DMS79 treated with DMSO at 0.1 percent for 48 hours (cell line): ENCODE measurements at regions not wholly inside any gene's neighbourhood (a gene's known extent, or its start where the extent isn't known, plus 50 kb on each side); places are given as distances from the start of the nearest gene placed in this dataset.

Source experiments
- DNase-seq: peaks from one replicate; lab custom pipeline; 2025; lab: John Stamatoyannopoulos, UW

- DNase-seq: no peak
These were observed 147.3 kb upstream of the HMHB1 start for GRCh38 chr5:143664623-143665022.

DNA sequence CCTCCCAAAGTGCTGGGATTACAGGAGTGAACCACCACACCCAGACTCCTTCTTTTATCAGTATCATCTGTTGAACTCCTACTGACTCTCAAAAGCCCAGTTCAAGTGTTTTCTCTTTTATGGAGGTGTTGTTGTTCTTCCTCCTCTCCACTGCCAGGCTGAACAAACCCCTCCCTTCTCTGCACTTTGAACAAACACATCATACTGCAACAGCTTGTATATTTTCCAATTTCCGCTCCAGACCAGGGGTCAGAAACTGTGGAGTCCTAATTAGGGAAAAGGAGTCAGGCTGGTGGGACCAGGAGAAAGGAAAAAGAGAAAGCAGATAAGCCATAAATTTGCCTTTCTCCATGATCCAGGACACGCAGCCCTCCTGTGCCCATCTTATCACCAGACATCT, 148.1 kb upstream of the HMHB1 start:
- DNase-seq: no peak

DNA sequence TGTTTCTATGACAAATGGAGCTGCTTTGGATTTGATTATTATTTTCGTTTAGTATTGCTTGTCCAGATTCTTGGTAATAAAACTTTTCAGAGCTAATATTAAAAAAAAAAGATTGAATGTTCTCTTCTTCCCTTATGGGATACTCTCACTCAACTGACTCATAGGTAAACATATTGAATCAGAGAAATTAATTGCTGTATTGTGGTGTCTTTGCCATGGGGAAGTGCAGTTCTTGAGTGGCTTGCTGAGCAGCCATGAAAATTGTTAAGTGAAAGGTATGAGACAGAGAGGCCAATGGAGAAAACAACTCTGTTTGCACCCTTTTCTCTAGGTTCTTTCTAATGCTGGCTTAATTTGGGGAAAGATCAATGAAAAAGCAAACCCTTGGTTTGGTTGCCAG, 149.9 kb upstream of the HMHB1 start:
- no peak for DNase-seq

DNA sequence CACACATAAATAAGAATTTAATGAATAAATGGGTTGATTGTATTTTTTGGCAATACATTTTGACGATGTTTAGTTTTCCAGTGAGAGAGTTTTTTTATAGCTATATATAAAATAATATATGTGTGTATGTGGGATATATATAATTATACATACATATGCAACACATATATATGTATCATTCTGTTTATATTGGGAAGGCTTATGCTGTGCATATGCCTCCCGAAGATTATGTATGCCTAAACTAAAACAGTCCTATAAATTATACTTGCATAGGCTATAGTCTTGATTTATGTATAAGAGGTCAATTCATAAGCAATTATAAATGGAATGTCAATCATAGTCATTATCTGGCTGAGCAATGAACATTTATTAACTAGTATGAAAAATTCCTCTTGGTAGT, 151.3 kb upstream of the HMHB1 start:
- no peak for DNase-seq

DNA sequence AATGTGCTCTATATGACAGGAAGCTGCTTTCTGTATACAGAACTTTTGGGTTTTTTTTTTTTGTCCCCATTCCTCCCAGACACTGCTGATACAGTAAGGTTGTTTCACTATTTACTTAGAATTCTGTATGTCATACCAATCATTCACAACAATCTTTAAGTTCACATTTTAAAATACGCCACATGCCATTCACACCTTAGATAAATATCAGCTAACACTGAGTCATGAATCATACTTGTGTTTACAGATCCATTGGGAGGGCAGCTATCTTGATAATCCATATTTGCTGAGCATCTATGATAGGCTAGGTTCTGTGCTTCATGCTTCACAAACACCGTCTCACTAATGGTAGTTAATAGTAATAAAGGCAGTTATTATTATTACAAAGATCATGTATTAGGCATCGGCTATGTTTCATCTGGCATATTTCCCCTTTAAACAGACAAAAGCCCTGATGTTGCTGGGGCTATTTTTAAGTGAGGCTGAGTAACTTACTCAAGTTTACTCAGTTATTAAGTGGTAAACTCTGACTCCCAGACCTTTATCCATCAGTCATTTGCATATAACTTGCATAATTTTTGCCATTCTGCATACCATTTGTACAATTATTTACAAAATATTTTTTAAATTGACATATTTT, 152.2 kb upstream of the HMHB1 start:
- DNase-seq: no peak

GRCh38 chr5:143658956-143659355, 153.0 kb upstream of the HMHB1 start:
- no peak for DNase-seq

DNA sequence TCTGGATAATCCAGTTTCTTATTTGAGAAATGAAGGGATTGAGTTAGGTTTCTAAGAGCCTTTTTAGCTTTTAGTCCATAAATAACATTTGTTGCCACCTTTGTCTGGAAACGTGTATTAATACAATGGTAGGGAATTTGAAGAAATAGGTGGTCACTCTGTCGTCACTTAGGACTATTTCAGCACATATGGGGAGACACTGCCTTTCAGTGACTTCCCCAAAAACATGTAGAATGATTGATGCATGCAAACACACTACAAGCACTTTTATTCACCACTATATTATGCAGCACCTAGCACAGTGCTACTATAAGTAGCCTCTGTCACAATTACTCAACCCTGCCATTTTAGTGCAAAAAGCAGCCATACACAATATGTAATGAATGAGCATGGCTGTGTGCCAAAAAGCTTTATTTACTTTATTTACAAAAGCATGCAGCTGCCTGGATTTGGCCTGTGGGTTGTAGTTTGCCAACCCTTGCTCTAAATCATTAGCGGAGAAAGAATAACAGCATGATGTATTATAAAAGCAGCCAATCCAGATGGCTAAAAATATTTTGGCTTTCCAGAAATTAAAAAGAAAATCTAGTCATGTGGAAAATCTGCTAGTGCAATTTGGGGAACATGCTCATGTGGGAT, 154.2 kb upstream of the HMHB1 start:
- peak; percentile 76 for DNase-seq

DNA sequence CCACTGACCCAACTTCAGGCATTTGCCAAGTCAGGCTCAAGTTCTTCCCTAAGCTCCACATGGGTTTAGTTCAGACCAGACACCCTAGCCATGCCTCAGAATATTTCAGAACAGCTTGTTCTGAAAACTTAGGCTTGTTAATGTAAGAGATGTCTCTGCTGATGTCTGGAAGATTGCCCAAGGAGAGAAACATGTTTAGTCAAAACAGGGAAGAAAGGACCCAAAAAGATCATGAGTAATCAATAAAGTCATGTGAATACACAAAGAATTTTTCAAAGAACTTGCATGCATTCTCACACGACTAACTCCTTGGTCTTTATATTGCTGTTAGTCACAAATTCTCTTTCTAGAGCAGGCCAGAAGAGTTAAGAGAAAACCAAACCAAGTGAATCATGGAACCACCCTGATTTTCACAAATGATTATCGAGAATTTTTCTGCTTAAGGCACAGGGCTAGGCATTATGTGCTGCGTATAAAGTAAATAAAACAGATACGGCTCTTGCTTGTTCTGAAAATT, 158.1 kb upstream of the HMHB1 start:
- DNase-seq: no peak

DNA sequence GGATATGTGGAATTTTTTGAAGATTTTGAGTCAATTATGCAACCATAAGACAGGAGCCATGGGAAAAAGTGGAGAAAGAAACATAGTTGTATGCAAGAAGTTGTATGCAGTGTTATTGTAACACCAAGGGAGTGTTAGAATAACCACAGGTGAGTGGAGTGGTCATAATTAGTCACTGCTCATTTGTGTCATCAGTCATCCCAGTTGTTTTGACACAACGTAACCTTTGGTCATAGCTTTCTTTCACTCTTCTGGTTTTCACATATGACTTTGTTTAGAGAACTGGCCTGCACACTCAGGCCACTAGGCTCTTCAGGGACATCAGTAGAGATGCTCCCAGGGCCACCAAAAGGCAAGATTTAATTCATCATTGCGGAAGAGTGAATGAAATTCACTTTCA, 158.7 kb upstream of the HMHB1 start:
- no peak for DNase-seq

GRCh38 chr5:143652108-143652700, 159.8 kb upstream of the HMHB1 start:
- DNase-seq: peak; percentile 13

GRCh38 chr5:143649937-143650621, 161.9 kb upstream of the HMHB1 start:
- DNase-seq: no peak

DNA sequence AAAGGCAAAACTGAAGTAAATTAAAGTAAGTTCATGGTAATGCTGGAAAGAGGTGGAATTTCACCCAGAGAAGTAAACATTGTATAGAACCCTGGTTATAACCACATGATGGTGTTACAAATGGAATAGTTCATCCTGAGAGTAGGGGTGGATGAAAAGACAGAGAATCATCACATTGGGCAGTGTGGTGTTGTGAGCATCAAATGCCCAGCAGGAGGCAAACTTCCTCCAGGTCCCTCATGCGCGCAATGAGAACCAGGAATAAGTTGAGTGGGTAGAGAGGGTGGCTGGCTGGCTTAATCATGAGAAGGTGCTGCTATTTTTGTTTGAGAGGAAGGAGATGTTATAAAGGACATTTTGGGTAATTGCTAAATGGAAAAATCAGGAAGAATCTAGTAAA, 163.3 kb upstream of the HMHB1 start:
- DNase-seq: no peak

DNA sequence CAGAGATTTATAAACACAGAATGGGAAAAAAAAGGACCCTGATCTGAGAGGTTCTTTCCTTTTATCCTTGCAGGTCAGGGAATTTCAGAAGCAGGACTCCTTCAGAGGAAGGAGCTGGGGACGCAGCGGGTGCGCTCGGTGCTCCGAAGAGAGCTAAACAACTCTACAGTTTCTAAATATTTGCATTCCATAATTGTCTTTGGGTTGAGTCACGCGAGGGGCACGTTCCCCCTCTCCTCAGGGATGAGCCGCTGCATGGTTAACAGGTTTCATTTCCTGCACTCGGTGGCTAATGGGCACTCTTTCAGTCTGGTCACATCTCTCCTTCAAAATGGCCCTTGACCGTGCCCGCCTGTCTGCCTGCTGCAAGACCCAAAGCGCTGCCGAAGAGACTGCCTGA, 165.0 kb upstream of the HMHB1 start:
- DNase-seq: no peak

DNA sequence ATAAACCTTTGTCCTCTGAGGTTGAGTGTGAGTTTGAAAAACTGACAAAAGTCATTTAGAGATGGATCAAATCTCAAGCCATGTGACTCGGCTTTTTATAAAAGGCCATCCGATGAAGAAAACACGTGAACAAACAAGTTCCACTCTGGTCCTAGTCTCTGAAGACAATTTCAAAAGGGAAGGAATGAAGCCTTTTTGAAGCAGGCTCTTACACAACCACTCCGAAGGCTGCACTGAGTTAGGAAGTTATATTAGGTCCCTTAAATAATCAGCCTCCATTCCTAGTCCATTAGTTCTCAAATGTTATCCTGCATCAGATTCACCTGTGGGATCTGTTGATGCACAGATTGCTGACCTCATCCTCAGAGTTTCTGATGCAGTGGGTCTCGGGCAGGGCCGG, 166.6 kb upstream of the HMHB1 start:
- DNase-seq: no peak

- no peak for DNase-seq
These were observed 167.2 kb upstream of the HMHB1 start for GRCh38 chr5:143644727-143645126.

GRCh38 chr5:143642791-143643190, 169.2 kb upstream of the HMHB1 start:
- no peak for DNase-seq

- no peak for DNase-seq
These were observed 170.2 kb upstream of the HMHB1 start for GRCh38 chr5:143641549-143642355.

DNA sequence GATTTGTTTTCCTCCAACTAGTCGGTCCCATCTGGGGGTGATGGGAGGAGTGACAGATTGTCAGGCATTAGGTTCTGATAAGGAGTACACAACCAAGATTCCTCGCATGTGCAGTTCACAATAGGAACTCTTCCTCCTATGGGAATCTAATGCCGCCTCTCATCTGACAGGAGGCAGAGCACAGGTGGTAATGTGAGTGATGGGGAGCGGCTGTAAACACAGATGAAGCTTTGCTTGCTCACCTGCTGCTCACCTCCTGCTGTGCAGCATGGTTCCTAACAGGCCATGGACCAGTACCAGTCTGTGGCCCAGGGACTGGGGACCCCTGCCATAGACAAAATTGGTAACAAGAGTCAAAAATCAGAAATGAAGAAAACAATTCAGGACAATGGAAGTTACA, 173.3 kb upstream of the HMHB1 start:
- DNase-seq: no peak

GRCh38 chr5:143636931-143637528, 174.9 kb upstream of the HMHB1 start:
- DNase-seq: no peak

DNA sequence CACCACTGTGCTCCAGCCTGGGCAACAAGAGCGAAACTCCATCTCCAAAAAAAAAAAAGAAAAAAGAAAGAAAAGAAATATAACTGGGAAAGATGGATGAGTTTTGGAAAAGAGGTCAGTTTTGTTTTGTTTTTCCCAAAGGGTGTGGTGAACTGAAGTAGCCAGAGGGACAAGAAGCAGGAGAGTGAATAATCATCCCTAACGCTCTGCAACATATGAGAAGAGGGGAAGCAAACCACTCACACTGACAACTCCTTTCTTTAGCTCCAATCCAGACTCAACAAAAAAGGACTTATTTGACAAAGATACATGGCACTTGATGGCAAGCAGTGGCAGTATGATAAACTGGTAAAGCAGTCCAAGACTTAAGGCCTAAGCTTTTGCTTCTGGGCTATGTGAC, 176.1 kb upstream of the HMHB1 start:
- no peak for DNase-seq

DNA sequence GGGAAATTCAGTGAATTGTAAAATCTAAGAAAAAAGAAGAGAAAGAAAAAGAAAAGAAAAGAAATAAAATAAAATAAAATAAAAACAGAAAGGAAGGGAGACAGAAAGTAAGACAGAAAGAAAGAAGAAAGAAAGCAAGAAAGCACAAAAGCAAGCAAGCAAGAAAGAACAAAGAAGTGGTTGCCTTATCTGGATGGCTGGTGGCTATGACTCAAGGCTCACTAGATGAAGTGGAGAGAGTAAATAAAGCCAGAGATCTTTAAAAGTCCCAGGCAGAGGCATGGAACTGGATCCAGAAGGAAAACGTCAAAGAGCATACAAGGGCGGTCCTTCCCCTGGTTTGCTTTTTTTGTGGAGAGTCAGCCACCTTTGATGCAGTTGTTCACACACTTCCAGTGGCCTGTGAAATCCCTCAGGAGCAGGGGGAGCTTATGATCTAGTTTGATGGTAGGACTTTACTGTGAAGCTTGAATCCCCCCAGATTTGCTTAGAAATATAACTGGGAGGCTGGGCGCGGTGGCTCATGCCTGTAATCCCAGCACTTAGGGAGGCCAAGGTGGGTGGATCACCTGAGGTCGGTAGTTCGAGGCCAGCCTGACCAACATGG, 176.7 kb upstream of the HMHB1 start:
- DNase-seq: no peak
